AG09309 (cell line): ENCODE measurements at regions not wholly inside any gene's neighbourhood (a gene's known extent, or its start where the extent isn't known, plus 50 kb on each side); places are given as distances from the start of the nearest gene placed in this dataset.

Source experiments
- DNase-seq: peaks from one replicate; pipeline ENCODE4 v3.0.0-alpha.2; 2010; ENCODE audit warnings: low read depth
- H3K4me3 ChIP-seq: 2 replicates; pipeline ENCODE4 v1.5.1; 2011; ENCODE audit warnings: mild to moderate bottlenecking, low read depth, low read length, moderate library complexity; ENCODE audit not compliant: control insufficient read depth
- CTCF ChIP-seq: IDR thresholded peaks from 2 replicates; pipeline ENCODE4 v1.5.1; 2011; ENCODE audit warnings: mild to moderate bottlenecking, low read depth, low read length, inconsistent platforms; ENCODE audit not compliant: insufficient read depth, control insufficient read depth; ENCODE audit errors: missing control alignments

GRCh38 chr14:25622763-25623162 is 572.8 kb upstream of the STXBP6 start:
- H3K4me3 ChIP-seq = no peak overlapping the region
- TF ChIP-seq CTCF = no peak
- no peak for DNase-seq

GRCh38 chr14:25620515-25620914 is 570.6 kb upstream of the STXBP6 start:
- DNase-seq = no peak
- H3K4me3 ChIP-seq = no peak overlapping the region
- no peak for TF ChIP-seq CTCF

GRCh38 chr14:25615174-25615573 is 565.2 kb upstream of the STXBP6 start:
- no peak for DNase-seq
- H3K4me3 ChIP-seq = no peak overlapping the region
- TF ChIP-seq CTCF = no peak

- DNase-seq = no peak
- H3K4me3 ChIP-seq = no peak overlapping the region
- no peak for TF ChIP-seq CTCF
These were observed 557.2 kb upstream of the STXBP6 start for GRCh38 chr14:25607192-25607591.

- H3K4me3 ChIP-seq = no peak overlapping the region
- no peak for DNase-seq
- TF ChIP-seq CTCF = no peak
These were observed 552.2 kb upstream of the STXBP6 start for GRCh38 chr14:25602106-25602505.

- TF ChIP-seq CTCF = no peak
These were observed 538.8 kb upstream of the STXBP6 start for GRCh38 chr14:25588751-25589150.

More at GRCh38 chr14:25588751-25589150, 538.8 kb upstream of the STXBP6 start:
- DNase-seq = no peak
- H3K4me3 ChIP-seq = no peak overlapping the region
